Endothelial cell of umbilical vein (primary cell): ENCODE measurements at regions not wholly inside any gene's neighbourhood (a gene's known extent, or its start where the extent isn't known, plus 50 kb on each side); places are given as distances from the start of the nearest gene placed in this dataset.

Experiments used
- BruUV-seq: library from RNA; stranded (reverse); fragments of 400-500 nt; replicated peaks from 2 replicates; lab custom pipeline; 2021; lab: Mats Ljungman, UMichigan
- CTCF ChIA-PET: fragments of 300-600, 350-600 bp; sonication (Branson Sonifier 250); formaldehyde crosslinking; loops from one replicate; lab custom pipeline; 2021; ENCODE audit warnings: antibody characterized with exemption, inconsistent platforms; lab: Charles Lee
- POLR2A ChIA-PET: fragments of 300-600, 350-600 bp; sonication (Branson Sonifier 250); formaldehyde crosslinking; loops from one replicate; lab custom pipeline; 2021; ENCODE audit warnings: antibody characterized with exemption, inconsistent platforms; lab: Charles Lee
- DNase-seq: peaks from one replicate; pipeline ENCODE4 v3.0.0-alpha.2; 2011; ENCODE audit warnings: low read depth, low spot score
- FAIRE-seq: peaks from 2 replicates; lab custom pipeline; 2011; peaks lifted over from hg19 to GRCh38; lab: Jason Lieb, UNC
- H2AFZ ChIP-seq: 2 replicates; pipeline ENCODE4 v1.6.0; 2012; ENCODE audit warnings: low read depth, low read length, control low read depth, inconsistent platforms
- H3K27ac ChIP-seq: 2 replicates; pipeline ENCODE4 v1.5.1; 2011; ENCODE audit warnings: low read depth, mild to moderate bottlenecking, control low read depth, low read length, moderate library complexity; ENCODE audit not compliant: insufficient read depth
- H3K27me3 ChIP-seq, 2 experiments: 2 replicates each; pipeline versions ENCODE4 v1.6.0 to v1.6.1; 2011; ENCODE audit warnings: low read length in 2 of 2, mixed read lengths in 1 of 2; ENCODE audit not compliant: control insufficient read depth in 2 of 2, insufficient read depth in 2 of 2
- H3K36me3 ChIP-seq, 2 experiments: 2 replicates in 1 of 2; 3 replicates in 1 of 2; pipeline ENCODE4 v1.5.1; 2011; ENCODE audit warnings: low read length in 2 of 2, mild to moderate bottlenecking in 1 of 2, moderate library complexity in 1 of 2; ENCODE audit not compliant: control insufficient read depth in 2 of 2, insufficient read depth in 2 of 2; ENCODE audit errors: extremely low read depth in 1 of 2
- H3K4me1 ChIP-seq: 3 replicates; pipeline ENCODE4 v1.5.1; 2011; ENCODE audit warnings: mild to moderate bottlenecking, low read length; ENCODE audit not compliant: control insufficient read depth, insufficient read depth; ENCODE audit errors: extremely low read depth
- H3K4me2 ChIP-seq: 2 replicates; pipeline ENCODE4 v1.6.1; 2011; ENCODE audit warnings: low read length, control low read depth, mixed read lengths; ENCODE audit not compliant: insufficient read depth
- H3K4me3 ChIP-seq, 3 experiments: fragments of 200-600 bp in 1 of 3; sonication (generic), shearing (Covaris generic) in 1 of 3; replicated peaks in 1 of 3; 2 replicates each; pipeline ENCODE4 v1.5.1; 2011 to 2016; ENCODE audit warnings: control low read depth in 3 of 3, low read length in 3 of 3, mild to moderate bottlenecking in 2 of 3, inconsistent platforms in 1 of 3, low read depth in 1 of 3, moderate library complexity in 1 of 3; ENCODE audit not compliant: insufficient read depth in 1 of 3
- H3K79me2 ChIP-seq: 2 replicates; pipeline ENCODE4 v1.6.0; 2012; ENCODE audit warnings: low read length, inconsistent platforms; ENCODE audit not compliant: control insufficient read depth, insufficient read depth
- H3K9ac ChIP-seq: replicated peaks from 2 replicates; pipeline ENCODE3; 2011; ENCODE audit warnings: low read length, control low read depth; ENCODE audit not compliant: insufficient read depth; ENCODE audit errors: extremely low read depth
- H3K9me1 ChIP-seq: replicated peaks from 3 replicates; pipeline ENCODE4 v1.6.0; 2011; ENCODE audit warnings: mild to moderate bottlenecking, low read length; ENCODE audit not compliant: control insufficient read depth, insufficient read depth; ENCODE audit errors: extremely low read depth
- H3K9me3 ChIP-seq: replicated peaks from 2 replicates; pipeline ENCODE4 v1.5.1; 2012; ENCODE audit warnings: low read length, inconsistent platforms; ENCODE audit not compliant: control insufficient read depth, insufficient read depth
- H4K20me1 ChIP-seq: replicated peaks from 2 replicates; pipeline ENCODE3; 2011; ENCODE audit warnings: mild to moderate bottlenecking, low read length; ENCODE audit not compliant: control insufficient read depth, insufficient read depth; ENCODE audit errors: extremely low read depth
- EZH2 ChIP-seq: IDR thresholded peaks from 2 replicates; pipeline ENCODE4 v1.6.1; 2012; ENCODE audit warnings: borderline replicate concordance, low read depth, mild to moderate bottlenecking, moderate library complexity, low read length, inconsistent platforms; ENCODE audit not compliant: severe bottlenecking
- FOS ChIP-seq: IDR thresholded peaks from 2 replicates; pipeline ENCODE4 v1.6.1; 2011; ENCODE audit warnings: mild to moderate bottlenecking, low read length, moderate library complexity, borderline replicate concordance; ENCODE audit not compliant: insufficient read depth
- GATA2 ChIP-seq: IDR thresholded peaks from 2 replicates; pipeline ENCODE4 v1.7.0; 2011; ENCODE audit warnings: low read depth, mild to moderate bottlenecking, moderate library complexity, mixed read lengths, low read length; ENCODE audit not compliant: insufficient read length, insufficient read depth
- JUN ChIP-seq: IDR thresholded peaks from 2 replicates; pipeline ENCODE4 v1.6.1; 2011; ENCODE audit warnings: borderline replicate concordance, low read depth; ENCODE audit not compliant: insufficient read length, insufficient read depth
- MYC ChIP-seq: IDR thresholded peaks from one replicate; pipeline ENCODE4 v1.6.1; 2011; ENCODE audit warnings: mild to moderate bottlenecking, low read depth, low read length
- POLR2A ChIP-seq: IDR thresholded peaks from 2 replicates; pipeline ENCODE4 v1.6.1; 2012; ENCODE audit warnings: low read depth, mild to moderate bottlenecking, control low read depth, low read length
- POLR2AphosphoS5 ChIP-seq: IDR thresholded peaks from 2 replicates; pipeline ENCODE4 v1.6.1; 2012; ENCODE audit warnings: low read depth, mild to moderate bottlenecking, control low read depth, low read length, moderate library complexity; ENCODE audit not compliant: insufficient read depth
- dilution Hi-C: fragments of 300-500 bp; cut with MboI; formaldehyde crosslinking; loops from one replicate; pipeline ENCODE4 v1.15.0; 2019; ENCODE audit warnings: low sequenced_read_pairs; ENCODE audit not compliant: extremely low pct_ligation_motif_present
- intact Hi-C: fragments of 100-400 bp; cut with micrococcal nuclease; formaldehyde crosslinking; loops from one replicate; pipeline ENCODE4 v1.10.0; 2022
- TF ChIP-seq, protein P1 (sequence below), 2 donors: IDR thresholded peaks; 1 replicate in 1 of 2; 2 replicates in 1 of 2; pipeline ENCODE4 v1.5.1; 2011; ENCODE audit warnings: low read length in 2 of 2, mild to moderate bottlenecking in 2 of 2, moderate library complexity in 2 of 2, control low read depth in 1 of 2, inconsistent platforms in 1 of 2, low read depth in 1 of 2; ENCODE audit not compliant: insufficient read depth in 1 of 2; ENCODE audit errors: extremely low read depth in 1 of 2
- TF ChIP-seq, protein P2 (sequence below): IDR thresholded peaks from 2 replicates; pipeline ENCODE4 v1.6.1; 2011; ENCODE audit not compliant: insufficient read depth, insufficient read length

- Histone ChIP-seq H3K9me1 (no peaks in the 10 kb centered on the region), H4K20me1 (no peaks in the 10 kb centered on the region), H3K4me2 (no peak overlapping the region), H3K9ac (no peak overlapping the region), H3K36me3 (no peaks in the 10 kb centered on the region), H3K27me3 (no peaks in the 10 kb centered on the region), H3K27ac (no peak overlapping the region), H3K4me1 (no peaks in the 10 kb centered on the region), H3K4me3 (no peak overlapping the region), H3K79me2 (no peaks in the 10 kb centered on the region), H2AFZ (no peak overlapping the region), H3K9me3 (peaks cover 8% of the 10 kb centered on the region)
- FAIRE-seq (no peak), DNase-seq (no peak)
- ChIA-PET POLR2A (no interaction called here), CTCF (no interaction called here)
- intact Hi-C loops (no loop called here), dilution Hi-C loops (no loop called here)
- TF ChIP-seq POLR2AphosphoS5: no peak
- TF ChIP-seq GATA2: no peak
- TF ChIP-seq, protein P1, sequence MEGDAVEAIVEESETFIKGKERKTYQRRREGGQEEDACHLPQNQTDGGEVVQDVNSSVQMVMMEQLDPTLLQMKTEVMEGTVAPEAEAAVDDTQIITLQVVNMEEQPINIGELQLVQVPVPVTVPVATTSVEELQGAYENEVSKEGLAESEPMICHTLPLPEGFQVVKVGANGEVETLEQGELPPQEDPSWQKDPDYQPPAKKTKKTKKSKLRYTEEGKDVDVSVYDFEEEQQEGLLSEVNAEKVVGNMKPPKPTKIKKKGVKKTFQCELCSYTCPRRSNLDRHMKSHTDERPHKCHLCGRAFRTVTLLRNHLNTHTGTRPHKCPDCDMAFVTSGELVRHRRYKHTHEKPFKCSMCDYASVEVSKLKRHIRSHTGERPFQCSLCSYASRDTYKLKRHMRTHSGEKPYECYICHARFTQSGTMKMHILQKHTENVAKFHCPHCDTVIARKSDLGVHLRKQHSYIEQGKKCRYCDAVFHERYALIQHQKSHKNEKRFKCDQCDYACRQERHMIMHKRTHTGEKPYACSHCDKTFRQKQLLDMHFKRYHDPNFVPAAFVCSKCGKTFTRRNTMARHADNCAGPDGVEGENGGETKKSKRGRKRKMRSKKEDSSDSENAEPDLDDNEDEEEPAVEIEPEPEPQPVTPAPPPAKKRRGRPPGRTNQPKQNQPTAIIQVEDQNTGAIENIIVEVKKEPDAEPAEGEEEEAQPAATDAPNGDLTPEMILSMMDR (IDR thresholded peaks at IDR 0.05; ENCODE audit: extremely low read depth in 1 of 2, insufficient read depth in 1 of 2, low read depth in 1 of 2, low read length in 2 of 2): no peak
- TF ChIP-seq, protein P2, sequence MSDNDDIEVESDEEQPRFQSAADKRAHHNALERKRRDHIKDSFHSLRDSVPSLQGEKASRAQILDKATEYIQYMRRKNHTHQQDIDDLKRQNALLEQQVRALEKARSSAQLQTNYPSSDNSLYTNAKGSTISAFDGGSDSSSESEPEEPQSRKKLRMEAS: no peak
- TF ChIP-seq JUN: no peak
- TF ChIP-seq FOS: no peak
- TF ChIP-seq POLR2A: no peak
- no peak for TF ChIP-seq MYC
- TF ChIP-seq EZH2: no peak
- BruUV-seq: no TSS peak
Observed at GRCh38 chr7:68306692-68307107, 1291.6 kb upstream of the AUTS2 start.
